Neural cell (in vitro differentiated cells): ENCODE measurements at regions not wholly inside any gene's neighbourhood (a gene's known extent, or its start where the extent isn't known, plus 50 kb on each side); places are given as distances from the start of the nearest gene placed in this dataset.

ENCODE experiments used
- EZH2 ChIP-seq: fragments of 200-600, 300-800 bp; shearing (Covaris generic), sonication (generic); IDR thresholded peaks from 2 replicates; pipeline ENCODE4 v1.6.1; 2014; ENCODE audit warnings: antibody characterized with exemption, low read length, borderline replicate concordance, mild to moderate bottlenecking; ENCODE audit not compliant: insufficient read depth, poor library complexity, severe bottlenecking
- MXI1 ChIP-seq: fragments of 450-650 bp; conservative IDR thresholded peaks from 2 replicates; pipeline ENCODE4 v1.6.1; 2014; ENCODE audit warnings: antibody characterized with exemption, mild to moderate bottlenecking; ENCODE audit not compliant: poor library complexity, severe bottlenecking

DNA sequence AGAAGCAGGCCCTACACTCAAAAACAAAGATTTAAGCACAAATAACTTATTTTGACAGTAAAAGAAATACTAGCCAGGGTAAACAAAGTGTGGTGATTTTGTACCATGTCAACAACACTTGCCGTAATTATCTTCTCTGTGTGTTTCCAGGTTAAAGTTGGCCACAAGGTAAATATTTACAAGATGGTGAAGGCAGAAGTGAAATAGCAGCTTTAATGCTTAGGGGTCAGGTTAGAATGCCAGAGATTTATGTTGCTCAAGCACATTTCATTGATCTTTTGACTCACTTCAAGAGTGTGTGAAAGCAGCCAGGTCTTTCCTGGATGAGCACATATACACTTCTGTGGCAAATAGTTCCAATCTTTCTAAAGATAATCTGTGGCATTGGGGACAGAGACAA is 270.2 kb upstream of the LUZP2 start:
- TF ChIP-seq MXI1 (no peak), EZH2 (no peak)
